Gastrocnemius medialis (tissue), 4 donors: ENCODE measurements at regions not wholly inside any gene's neighbourhood (a gene's known extent, or its start where the extent isn't known, plus 50 kb on each side); places are given as distances from the start of the nearest gene placed in this dataset.

Experiments
- POLR2A ChIP-seq, 2 donors: fragments of 450-650 bp; IDR thresholded peaks; one replicate each; pipeline ENCODE4 v1.6.1; 2017; ENCODE audit warnings: antibody characterized with exemption in 2 of 2, mild to moderate bottlenecking in 2 of 2, moderate library complexity in 2 of 2
- TF ChIP-seq, protein P1 (sequence below), 5 experiments: fragments of 450-650 bp in 3 of 5; fragments of 200-600 bp in 2 of 5; sonication (generic) in 2 of 5; IDR thresholded peaks in 4 of 5; conservative IDR thresholded peaks in 1 of 5; 1 replicate in 4 of 5; 2 replicates in 1 of 5; pipeline ENCODE4 v1.5.1; 2016 to 2019; ENCODE audit warnings: antibody characterized with exemption in 5 of 5, mild to moderate bottlenecking in 3 of 5, moderate library complexity in 3 of 5

DNA sequence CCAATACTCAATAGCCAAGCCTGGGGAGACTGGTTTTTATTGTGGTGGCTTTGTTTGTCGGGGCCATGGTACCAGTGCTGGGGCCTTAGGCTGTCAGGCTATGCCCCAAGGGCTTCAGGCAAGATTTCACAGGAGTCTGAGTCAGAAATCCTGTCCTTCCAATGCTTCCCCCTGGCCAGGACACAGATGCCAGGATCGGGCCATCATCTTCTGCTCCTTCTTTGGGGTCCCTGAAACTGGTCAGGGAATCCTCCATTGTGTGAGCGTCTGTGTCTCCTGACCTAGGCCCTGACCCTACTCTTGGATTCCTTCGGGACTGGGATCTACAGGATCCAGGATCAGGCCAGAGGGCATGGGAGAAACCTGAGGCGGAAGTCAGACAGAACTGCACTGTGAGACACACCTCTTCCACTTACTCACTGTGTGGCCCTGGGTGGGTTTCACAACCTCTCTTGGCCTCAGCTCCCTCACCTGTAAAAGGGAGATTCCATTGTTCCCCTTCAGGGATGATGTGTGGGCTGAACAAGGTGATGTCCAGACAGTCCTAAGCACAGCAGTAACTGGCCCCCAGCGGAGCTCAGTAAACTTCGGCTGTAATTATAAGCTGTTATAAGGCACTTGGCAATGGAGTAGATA, 292.7 kb downstream of the UACA start:
- TF ChIP-seq, protein P1, sequence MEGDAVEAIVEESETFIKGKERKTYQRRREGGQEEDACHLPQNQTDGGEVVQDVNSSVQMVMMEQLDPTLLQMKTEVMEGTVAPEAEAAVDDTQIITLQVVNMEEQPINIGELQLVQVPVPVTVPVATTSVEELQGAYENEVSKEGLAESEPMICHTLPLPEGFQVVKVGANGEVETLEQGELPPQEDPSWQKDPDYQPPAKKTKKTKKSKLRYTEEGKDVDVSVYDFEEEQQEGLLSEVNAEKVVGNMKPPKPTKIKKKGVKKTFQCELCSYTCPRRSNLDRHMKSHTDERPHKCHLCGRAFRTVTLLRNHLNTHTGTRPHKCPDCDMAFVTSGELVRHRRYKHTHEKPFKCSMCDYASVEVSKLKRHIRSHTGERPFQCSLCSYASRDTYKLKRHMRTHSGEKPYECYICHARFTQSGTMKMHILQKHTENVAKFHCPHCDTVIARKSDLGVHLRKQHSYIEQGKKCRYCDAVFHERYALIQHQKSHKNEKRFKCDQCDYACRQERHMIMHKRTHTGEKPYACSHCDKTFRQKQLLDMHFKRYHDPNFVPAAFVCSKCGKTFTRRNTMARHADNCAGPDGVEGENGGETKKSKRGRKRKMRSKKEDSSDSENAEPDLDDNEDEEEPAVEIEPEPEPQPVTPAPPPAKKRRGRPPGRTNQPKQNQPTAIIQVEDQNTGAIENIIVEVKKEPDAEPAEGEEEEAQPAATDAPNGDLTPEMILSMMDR (IDR thresholded peaks at IDR 0.05 in 4 of 5, conservative IDR thresholded peaks at IDR 0.05 in 1 of 5): no peak
- no peak for TF ChIP-seq POLR2A (IDR thresholded peaks at IDR 0.05)
